K562 (cell line): ENCODE measurements at regions not wholly inside any gene's neighbourhood (a gene's known extent, or its start where the extent isn't known, plus 50 kb on each side); places are given as distances from the start of the nearest gene placed in this dataset.

ENCODE experiments used
- ATAC-seq: fragments of 200-7000 bp; cut with Tn5 transposase; 3 replicates; pipeline ENCODE4 v1.9.1; 2020; ENCODE audit warnings: moderate library complexity
- BruUV-seq: library from RNA; stranded (reverse); fragments of 400-500 nt; replicated peaks from 2 replicates; lab custom pipeline; 2021; lab: Mats Ljungman, UMichigan
- CTCF ChIA-PET: fragments of 300-600 bp; formaldehyde crosslinking; extraction: SDS; loops from one replicate; lab custom pipeline; 2021; ENCODE audit warnings: low intra/inter-chr PET ratio; lab: Yijun Ruan, JAX
- POLR2A ChIA-PET: fragments of 300-600, 350-650 bp; sonication (Branson Sonifier 250); formaldehyde crosslinking; extraction: SDS; loops from one replicate; lab custom pipeline; 2021; ENCODE audit warnings: antibody characterized with exemption, inconsistent platforms; lab: Yijun Ruan, JAX
- DNase-seq, 4 experiments: peaks; one replicate each; pipeline versions ENCODE4 v3.0.0 to v3.0.0-alpha.2; 2011 to 2018; ENCODE audit warnings: low spot score in 3 of 4, mixed read lengths in 3 of 4; ENCODE audit errors: extremely low read depth in 1 of 4
- FAIRE-seq: peaks from 2 replicates; lab custom pipeline; 2011; peaks lifted over from hg19 to GRCh38; lab: Jason Lieb, UNC
- H2AFZ ChIP-seq: 2 replicates; pipeline ENCODE4 v1.6.0; 2011; ENCODE audit warnings: low read depth, low read length, control low read depth, inconsistent platforms
- H3K27ac ChIP-seq: fragments of 200-600 bp; 3 replicates; pipeline ENCODE4 v1.8.0; 2011; ENCODE audit warnings: low read depth, mild to moderate bottlenecking, control low read depth, inconsistent platforms, low read length, moderate library complexity, mixed read lengths; ENCODE audit errors: extremely low read depth
- H3K27me3 ChIP-seq, 2 experiments: fragments of 300-600 bp in 1 of 2; 2 replicates in 1 of 2; 3 replicates in 1 of 2; pipeline versions ENCODE4 v1.6.0 to v1.8.0; 2011; ENCODE audit warnings: inconsistent platforms in 2 of 2, low read length in 2 of 2, mild to moderate bottlenecking in 1 of 2, mixed read lengths in 1 of 2, moderate library complexity in 1 of 2; ENCODE audit not compliant: control insufficient read depth in 2 of 2, insufficient read depth in 2 of 2
- H3K36me3 ChIP-seq: fragments of 300-600 bp; 3 replicates; pipeline ENCODE4 v1.8.0; 2011; ENCODE audit warnings: mild to moderate bottlenecking, low read length, inconsistent platforms; ENCODE audit not compliant: control insufficient read depth, insufficient read depth
- H3K4me1 ChIP-seq, 2 experiments: fragments of 200-600 bp in 1 of 2; replicated peaks in 1 of 2; 2 replicates in 1 of 2; 3 replicates in 1 of 2; pipeline versions ENCODE4 v1.5.1 to v1.8.0; 2011; ENCODE audit warnings: inconsistent platforms in 2 of 2, low read length in 2 of 2, mild to moderate bottlenecking in 1 of 2, mixed read lengths in 1 of 2, moderate library complexity in 1 of 2; ENCODE audit not compliant: control insufficient read depth in 2 of 2, insufficient read depth in 2 of 2
- H3K4me2 ChIP-seq: 2 replicates; pipeline ENCODE4 v1.6.1; 2011; ENCODE audit warnings: low read length, control low read depth, inconsistent platforms, mixed read lengths; ENCODE audit not compliant: insufficient read depth
- H3K4me3 ChIP-seq: fragments of 200-600 bp; sonication (generic), shearing (Covaris generic); 2 replicates; pipeline ENCODE4 v1.5.1; 2016; ENCODE audit warnings: control low read depth, inconsistent platforms
- H3K79me2 ChIP-seq: fragments of 200-600 bp; 3 replicates; pipeline ENCODE4 v1.8.0; 2011; ENCODE audit warnings: low read length, inconsistent platforms; ENCODE audit not compliant: control insufficient read depth, insufficient read depth
- H3K9ac ChIP-seq, 2 experiments: 2 replicates each; pipeline versions ENCODE4 v1.6.0 to v1.6.1; 2011; ENCODE audit warnings: low read depth in 2 of 2, low read length in 2 of 2, control low read depth in 1 of 2, inconsistent platforms in 1 of 2, mild to moderate bottlenecking in 1 of 2, mixed read lengths in 1 of 2; ENCODE audit not compliant: insufficient read depth in 1 of 2
- H3K9me1 ChIP-seq: one replicate; pipeline ENCODE4 v1.6.0; 2011; ENCODE audit warnings: inconsistent platforms, mild to moderate bottlenecking, low read length, moderate library complexity; ENCODE audit not compliant: control insufficient read depth, insufficient read depth
- H3K9me3 ChIP-seq: replicated peaks from 2 replicates; pipeline ENCODE4 v1.5.1; 2011; ENCODE audit warnings: low read depth, low read length, inconsistent platforms; ENCODE audit not compliant: control insufficient read depth, insufficient read depth
- H4K20me1 ChIP-seq: replicated peaks from 2 replicates; pipeline ENCODE4 v1.6.1; 2011; ENCODE audit warnings: low read length, inconsistent platforms, mixed read lengths; ENCODE audit not compliant: control insufficient read depth, insufficient read depth
- ATF7 ChIP-seq: fragments of 450-650 bp; IDR thresholded peaks from 2 replicates; pipeline ENCODE4 v1.7.1; 2014; ENCODE audit warnings: mild to moderate bottlenecking, moderate library complexity
- EGR1 ChIP-seq: fragments of 450-650 bp; conservative IDR thresholded peaks from 2 replicates; pipeline ENCODE4 v1.6.1; 2017; ENCODE audit warnings: mild to moderate bottlenecking
- FOS ChIP-seq: IDR thresholded peaks from 3 replicates; pipeline ENCODE4 v1.6.1; 2011; ENCODE audit not compliant: insufficient read length; ENCODE audit errors: extremely low read depth
- MTA2 ChIP-seq: fragments of 450-650 bp; IDR thresholded peaks from 2 replicates; pipeline ENCODE4 v1.6.1; 2016; ENCODE audit warnings: low read depth
- NELFE ChIP-seq: IDR thresholded peaks from 2 replicates; pipeline ENCODE4 v1.6.1; 2011; ENCODE audit warnings: mild to moderate bottlenecking; ENCODE audit not compliant: insufficient read depth, insufficient read length
- NR2F6 ChIP-seq: fragments of 450-650 bp; formaldehyde crosslinking; IDR thresholded peaks from 2 replicates; pipeline ENCODE4 v1.4.0; 2020; ENCODE audit warnings: mild to moderate bottlenecking
- RNF2 ChIP-seq: sonication (generic); IDR thresholded peaks from 2 replicates; pipeline ENCODE4 v1.6.1; 2016
- SP2 ChIP-seq: IDR thresholded peaks from 2 replicates; pipeline ENCODE4 v1.6.1; 2011; ENCODE audit warnings: mild to moderate bottlenecking, low read depth, low read length, moderate library complexity; ENCODE audit not compliant: poor library complexity, severe bottlenecking; ENCODE audit errors: extremely low read depth
- SUPT5H ChIP-seq: fragments of 450-650 bp; IDR thresholded peaks from 2 replicates; pipeline ENCODE4 v1.6.1; 2016
- ZBED1 ChIP-seq: IDR thresholded peaks from 2 replicates; pipeline ENCODE4 v1.6.1; 2014
- ZNF124 ChIP-seq: sonication (generic); formaldehyde crosslinking; IDR thresholded peaks from 2 replicates; pipeline ENCODE4 v1.8.1; 2022; ENCODE audit warnings: missing genetic modification reagents
- ZNF197 ChIP-seq: fragments of 200-800 bp; sonication (Bioruptor generic); IDR thresholded peaks from 2 replicates; pipeline ENCODE4 v1.6.1; 2016; ENCODE audit warnings: low read depth, missing genetic modification characterization, missing compliant biosample characterization
- ZNF274 ChIP-seq: IDR thresholded peaks from 2 replicates; pipeline ENCODE4 v1.6.1; 2011; ENCODE audit warnings: low read depth, mild to moderate bottlenecking, low read length, moderate library complexity, borderline replicate concordance
- ZNF551 ChIP-seq: fragments of 250-450 bp; sonication (Bioruptor Pico); IDR thresholded peaks from 2 replicates; pipeline ENCODE4 v1.5.0; 2021; ENCODE audit warnings: mild to moderate bottlenecking, moderate library complexity
- WGBS: fragments of 100-300 bp; shearing (Covaris generic); methylation state at CpG from one replicate; pipeline ENCODE4 v1.1.6; 2016; ENCODE audit warnings: low coverage, mixed read lengths; ENCODE audit not compliant: insufficient coverage; ENCODE audit errors: missing lambda C conversion rate; 5-methylcytosine and 5-hydroxymethylcytosine counted together
- in situ Hi-C: fragments of 300-500 bp; cut with MboI; formaldehyde crosslinking; loops from 4 replicates; pipeline ENCODE4 v1.15.0; 2018; ENCODE audit warnings: inconsistent platforms, mixed read lengths
- intact Hi-C: fragments of 100-400 bp; cut with micrococcal nuclease; formaldehyde crosslinking; loops from 2 replicates; pipeline ENCODE4 v1.14.2; 2022
- TF ChIP-seq, protein P1 (sequence below), 2 experiments: IDR thresholded peaks; 2 replicates each; pipeline ENCODE4 v1.6.1; 2012; ENCODE audit warnings: improper control_type of control experiment in 2 of 2, low read depth in 2 of 2, low read length in 2 of 2, borderline replicate concordance in 1 of 2
- TF ChIP-seq, protein P2 (sequence below): fragments of 450-650 bp; IDR thresholded peaks from 2 replicates; pipeline ENCODE4 v1.6.1; 2016; ENCODE audit warnings: borderline replicate concordance
- TF ChIP-seq, protein P3 (sequence below): fragments of 250-450 bp; sonication (Bioruptor Pico); IDR thresholded peaks from 2 replicates; pipeline ENCODE4 v1.5.0; 2021

DNA sequence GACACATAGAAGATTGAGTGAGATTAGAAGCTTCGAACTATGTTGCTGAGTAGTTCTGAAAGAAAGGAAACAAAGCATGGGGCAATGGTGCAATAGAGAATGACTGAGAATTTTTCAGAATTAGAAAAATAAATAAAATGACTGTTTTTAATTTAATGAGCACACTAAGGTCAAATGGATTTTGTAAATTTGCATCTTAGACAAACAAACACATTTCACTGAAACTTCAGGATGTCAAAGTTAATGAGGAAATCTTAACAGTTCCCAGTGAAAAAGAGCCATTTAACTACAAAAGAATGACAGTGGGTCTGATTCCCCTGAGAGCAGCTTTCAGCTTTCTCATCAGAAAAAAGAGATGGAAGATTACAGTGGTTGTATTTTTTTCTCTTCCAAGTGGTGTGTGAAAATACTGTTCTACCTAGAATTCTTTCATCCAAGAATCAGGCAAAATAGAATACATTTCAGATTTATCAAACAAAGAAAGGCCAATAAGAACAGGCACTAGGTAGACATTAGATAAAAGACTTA is 591.9 kb downstream of the SEMA5A start:
- FAIRE-seq (no peak), ATAC-seq (no peak), DNase-seq (no peak)
- 0% methylated on average over 1 of the region's 1 CpG for WGBS
- H3K9ac ChIP-seq = no peak overlapping the region
- no peak overlapping the region for H2AFZ ChIP-seq
- no peaks in the 10 kb centered on the region for H3K4me1 ChIP-seq
- CTCF ChIA-PET = no interaction called here
- intact Hi-C loops = no loop called here
- H3K27me3 ChIP-seq = no peaks in the 10 kb centered on the region
- no peak for TF ChIP-seq ZNF551 (CRISPR knock-in tag)
- TF ChIP-seq SP2 = no peak
- TF ChIP-seq, protein P1, sequence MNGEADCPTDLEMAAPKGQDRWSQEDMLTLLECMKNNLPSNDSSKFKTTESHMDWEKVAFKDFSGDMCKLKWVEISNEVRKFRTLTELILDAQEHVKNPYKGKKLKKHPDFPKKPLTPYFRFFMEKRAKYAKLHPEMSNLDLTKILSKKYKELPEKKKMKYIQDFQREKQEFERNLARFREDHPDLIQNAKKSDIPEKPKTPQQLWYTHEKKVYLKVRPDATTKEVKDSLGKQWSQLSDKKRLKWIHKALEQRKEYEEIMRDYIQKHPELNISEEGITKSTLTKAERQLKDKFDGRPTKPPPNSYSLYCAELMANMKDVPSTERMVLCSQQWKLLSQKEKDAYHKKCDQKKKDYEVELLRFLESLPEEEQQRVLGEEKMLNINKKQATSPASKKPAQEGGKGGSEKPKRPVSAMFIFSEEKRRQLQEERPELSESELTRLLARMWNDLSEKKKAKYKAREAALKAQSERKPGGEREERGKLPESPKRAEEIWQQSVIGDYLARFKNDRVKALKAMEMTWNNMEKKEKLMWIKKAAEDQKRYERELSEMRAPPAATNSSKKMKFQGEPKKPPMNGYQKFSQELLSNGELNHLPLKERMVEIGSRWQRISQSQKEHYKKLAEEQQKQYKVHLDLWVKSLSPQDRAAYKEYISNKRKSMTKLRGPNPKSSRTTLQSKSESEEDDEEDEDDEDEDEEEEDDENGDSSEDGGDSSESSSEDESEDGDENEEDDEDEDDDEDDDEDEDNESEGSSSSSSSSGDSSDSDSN (IDR thresholded peaks at IDR 0.05; ENCODE audit: borderline replicate concordance in 1 of 2, low read depth in 2 of 2, low read length in 2 of 2) = no peak
- no peak for TF ChIP-seq ATF7
- TF ChIP-seq EGR1 = no peak
- TF ChIP-seq NR2F6 (CRISPR knock-in tag) = no peak
- TF ChIP-seq SUPT5H = no peak
- TF ChIP-seq ZBED1 = no peak
- no peak for TF ChIP-seq ZNF274
- no peak for TF ChIP-seq ZNF197
- TF ChIP-seq, protein P2, sequence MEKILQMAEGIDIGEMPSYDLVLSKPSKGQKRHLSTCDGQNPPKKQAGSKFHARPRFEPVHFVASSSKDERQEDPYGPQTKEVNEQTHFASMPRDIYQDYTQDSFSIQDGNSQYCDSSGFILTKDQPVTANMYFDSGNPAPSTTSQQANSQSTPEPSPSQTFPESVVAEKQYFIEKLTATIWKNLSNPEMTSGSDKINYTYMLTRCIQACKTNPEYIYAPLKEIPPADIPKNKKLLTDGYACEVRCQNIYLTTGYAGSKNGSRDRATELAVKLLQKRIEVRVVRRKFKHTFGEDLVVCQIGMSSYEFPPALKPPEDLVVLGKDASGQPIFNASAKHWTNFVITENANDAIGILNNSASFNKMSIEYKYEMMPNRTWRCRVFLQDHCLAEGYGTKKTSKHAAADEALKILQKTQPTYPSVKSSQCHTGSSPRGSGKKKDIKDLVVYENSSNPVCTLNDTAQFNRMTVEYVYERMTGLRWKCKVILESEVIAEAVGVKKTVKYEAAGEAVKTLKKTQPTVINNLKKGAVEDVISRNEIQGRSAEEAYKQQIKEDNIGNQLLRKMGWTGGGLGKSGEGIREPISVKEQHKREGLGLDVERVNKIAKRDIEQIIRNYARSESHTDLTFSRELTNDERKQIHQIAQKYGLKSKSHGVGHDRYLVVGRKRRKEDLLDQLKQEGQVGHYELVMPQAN = no peak
- TF ChIP-seq MTA2 = no peak
- TF ChIP-seq ZNF124 (CRISPR knock-in tag) = no peak
- no peak for TF ChIP-seq NELFE
- TF ChIP-seq, protein P3, sequence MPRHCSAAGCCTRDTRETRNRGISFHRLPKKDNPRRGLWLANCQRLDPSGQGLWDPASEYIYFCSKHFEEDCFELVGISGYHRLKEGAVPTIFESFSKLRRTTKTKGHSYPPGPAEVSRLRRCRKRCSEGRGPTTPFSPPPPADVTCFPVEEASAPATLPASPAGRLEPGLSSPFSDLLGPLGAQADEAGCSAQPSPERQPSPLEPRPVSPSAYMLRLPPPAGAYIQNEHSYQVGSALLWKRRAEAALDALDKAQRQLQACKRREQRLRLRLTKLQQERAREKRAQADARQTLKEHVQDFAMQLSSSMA (CRISPR knock-in tag) = no peak
- TF ChIP-seq RNF2 = no peak
- no peak for TF ChIP-seq FOS
- no peaks in the 10 kb centered on the region; the same call in none of the 2 replicates for H3K9me3 ChIP-seq
- no peak overlapping the region for H3K4me3 ChIP-seq
- H4K20me1 ChIP-seq = no peaks in the 10 kb centered on the region
- no peaks in the 10 kb centered on the region for H3K36me3 ChIP-seq
- H3K4me2 ChIP-seq = no peak overlapping the region
- H3K27ac ChIP-seq = no peak overlapping the region
- in situ Hi-C loops = no loop called here
- no TSS peak for BruUV-seq
- no peaks in the 10 kb centered on the region for H3K79me2 ChIP-seq
- no peaks in the 10 kb centered on the region for H3K9me1 ChIP-seq
- POLR2A ChIA-PET = interaction anchor here (0.7 kb wide), 1 partner anchor 93 kb away, joined by 3 read pairs; no protein-coding TSS in a partner anchor
